T47D (cell line): ENCODE measurements at regions not wholly inside any gene's neighbourhood (a gene's known extent, or its start where the extent isn't known, plus 50 kb on each side); places are given as distances from the start of the nearest gene placed in this dataset.
"Not testable (repeated sequence)": the region's sequence is repeated elsewhere in the genome, so short reads cannot be mapped to it uniquely, and the experiment has no call there.

ENCODE experiments used
- DNase-seq, 2 experiments: peaks; one replicate each; pipeline versions ENCODE4 v3.0.0 to v3.0.0-alpha.2; 2011 to 2012; ENCODE audit warnings: low read depth in 1 of 2, low spot score in 1 of 2
- JUND ChIP-seq: IDR thresholded peaks from 2 replicates; pipeline ENCODE4 v1.6.1; 2012; ENCODE audit warnings: low read depth
- in situ Hi-C: cut with HindIII; loops from 2 replicates; pipeline ENCODE4 v1.10.0; 2016; ENCODE audit warnings: low sequenced_read_pairs, low pct_unique_long_range_greater_than_20kb

DNA sequence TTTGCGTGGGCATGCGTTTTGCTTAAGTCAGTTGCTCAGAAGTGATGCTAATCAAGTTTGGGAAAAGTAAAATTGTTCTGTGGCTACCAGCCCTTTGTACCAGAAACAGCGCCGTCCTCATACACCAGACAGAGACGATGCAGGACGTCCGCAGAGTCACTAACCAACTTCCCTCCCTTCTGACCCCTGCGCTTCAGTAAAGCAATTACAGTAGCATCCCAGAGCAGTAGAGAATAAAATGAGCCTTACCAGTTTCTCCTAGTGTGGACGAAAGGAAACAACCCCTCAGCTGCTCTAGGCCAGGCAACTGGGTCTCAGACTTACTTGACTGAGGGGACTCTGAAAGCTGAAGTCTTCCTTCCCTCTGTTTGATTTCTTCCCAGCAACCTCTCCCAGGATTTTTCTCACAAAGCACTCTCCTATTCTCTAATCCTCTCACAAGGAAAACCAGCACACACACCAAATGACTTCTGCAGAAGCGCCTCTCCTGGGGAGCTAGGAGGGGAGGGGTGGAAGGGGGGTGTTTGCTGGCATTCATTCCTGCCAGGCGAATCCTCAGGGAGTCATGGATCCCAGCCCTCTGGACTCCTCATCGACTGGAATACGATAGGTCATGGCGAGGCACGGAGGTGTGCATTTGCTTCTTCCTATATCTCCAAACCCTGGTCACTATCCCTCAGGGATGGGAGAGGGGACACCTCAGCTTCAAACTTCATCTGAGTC is 56.0 kb upstream of the MID1 start:
- DNase-seq, result no peak
- in situ Hi-C loops, result no loop called here
- no peak for TF ChIP-seq JUND

DNA sequence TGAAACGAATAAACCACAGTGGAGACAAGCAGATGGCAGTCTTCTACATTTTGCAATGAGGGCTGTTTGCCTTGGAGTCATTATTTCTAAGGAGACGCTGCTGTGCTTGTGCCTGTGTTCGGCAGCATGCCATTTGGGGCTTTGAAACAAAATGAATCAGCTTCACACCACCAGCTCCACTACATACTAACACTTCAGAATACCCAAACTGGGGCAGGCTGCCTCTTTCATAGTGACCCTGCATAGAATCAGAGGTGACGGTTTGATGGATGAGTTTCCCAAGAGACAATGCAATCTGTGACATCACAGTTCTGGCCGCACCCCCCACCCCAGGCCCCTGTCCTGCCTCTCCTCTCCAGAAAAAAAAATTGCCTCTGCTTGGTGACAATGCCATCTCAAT is 57.1 kb upstream of the MID1 start:
- in situ Hi-C loops, result no loop called here
- DNase-seq, result no peak

DNA sequence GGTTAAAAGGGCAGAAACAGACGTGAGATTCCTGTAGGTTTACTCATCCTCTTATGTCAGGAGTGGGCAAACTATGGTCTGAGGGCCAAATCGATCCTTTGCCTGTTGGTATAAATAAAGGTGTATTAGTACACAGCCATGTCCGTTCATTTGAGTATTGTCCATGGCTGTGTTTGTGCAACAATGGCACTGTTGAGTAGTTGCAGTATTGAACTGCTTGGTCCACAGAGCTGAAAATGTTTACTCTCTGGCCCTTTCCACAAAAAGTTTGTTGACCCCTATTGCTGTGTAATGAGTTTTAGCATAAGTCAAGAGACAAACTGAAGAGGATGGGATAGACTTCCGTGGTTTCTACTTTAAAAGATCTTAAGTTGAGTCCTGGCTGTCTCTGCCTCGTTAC is 59.0 kb upstream of the MID1 start:
- no peak for TF ChIP-seq JUND
- in situ Hi-C loops, result no loop called here
- DNase-seq, result no peak

More for the DNA sequence above, 57.1 kb upstream of the MID1 start:
- TF ChIP-seq JUND, result no peak

DNA sequence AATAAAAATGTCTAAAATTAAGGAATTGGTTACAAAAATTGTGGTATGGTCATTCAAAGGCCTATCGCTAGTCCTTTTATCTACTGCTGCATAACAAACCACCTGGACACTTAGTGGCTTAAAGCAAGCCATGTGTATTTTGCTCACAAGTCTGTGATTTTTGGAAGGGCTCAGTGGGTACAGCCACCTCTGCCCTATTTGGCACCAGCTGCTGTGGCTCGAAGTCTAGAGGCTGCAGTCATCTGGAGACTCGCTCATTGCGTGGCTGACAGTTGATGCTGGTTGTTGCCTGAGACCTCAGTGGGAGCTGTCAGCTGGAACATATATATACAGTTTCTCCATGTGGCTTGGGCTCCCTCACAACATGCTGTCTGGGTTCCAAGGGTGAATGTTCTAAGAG is 60.8 kb upstream of the MID1 start:
- DNase-seq, result no peak
- in situ Hi-C loops, result no loop called here
- no peak for TF ChIP-seq JUND

DNA sequence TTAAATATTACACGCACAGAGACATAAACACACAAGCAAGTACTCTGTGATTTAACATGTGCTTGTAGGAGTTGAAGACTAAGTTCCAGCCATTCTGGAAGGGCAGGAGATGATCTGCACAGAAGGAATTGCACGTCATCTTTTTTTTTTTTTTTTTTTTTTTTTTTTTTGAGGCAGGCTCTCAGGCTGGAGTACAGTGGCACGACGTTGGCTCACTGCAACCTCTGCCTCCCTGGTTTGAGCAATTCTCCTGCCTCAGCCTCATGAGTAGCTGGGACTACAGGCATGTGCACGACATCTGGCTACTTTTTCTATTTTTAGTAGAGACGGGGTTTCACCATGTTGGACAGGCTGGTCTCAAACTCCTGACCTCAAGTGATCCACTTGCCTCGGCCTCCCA is 63.2 kb upstream of the MID1 start:
- in situ Hi-C loops, DNase-seq: not testable (repeated sequence)

DNA sequence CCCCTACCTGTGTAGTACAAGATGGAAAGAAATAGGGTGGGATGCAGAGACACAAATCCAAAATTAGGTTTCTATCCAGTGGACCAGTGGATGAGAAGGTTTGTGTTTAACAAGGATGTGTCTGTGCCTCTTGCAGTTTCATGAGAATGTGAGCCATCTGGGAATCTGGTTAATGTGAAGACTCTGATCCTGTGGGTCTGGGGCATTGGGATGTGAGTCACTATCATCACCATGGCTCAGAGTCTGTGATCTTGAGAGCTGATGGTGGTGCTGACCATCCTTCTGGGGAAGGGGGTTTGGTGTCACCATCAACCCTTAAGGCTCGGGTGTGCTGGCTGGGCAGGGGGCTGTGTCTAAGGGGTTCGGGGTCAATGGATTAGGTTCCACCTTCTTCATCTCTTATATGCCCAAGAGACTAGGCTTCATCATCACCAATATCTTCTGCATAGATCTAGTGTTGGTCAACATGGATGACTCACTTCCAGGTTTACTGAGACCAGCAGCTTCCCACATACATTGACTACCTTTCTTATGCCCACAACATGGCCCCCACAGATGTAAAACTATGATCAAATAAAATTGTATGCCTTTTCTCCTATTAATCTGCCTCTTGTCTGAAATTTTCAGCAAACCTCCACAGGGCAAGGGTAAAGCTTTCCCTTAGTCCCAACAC is 65.7 kb upstream of the MID1 start:
- TF ChIP-seq JUND, result no peak
- in situ Hi-C loops, result no loop called here
- DNase-seq, result peak in 1 of 2 experiments; percentile 25

DNA sequence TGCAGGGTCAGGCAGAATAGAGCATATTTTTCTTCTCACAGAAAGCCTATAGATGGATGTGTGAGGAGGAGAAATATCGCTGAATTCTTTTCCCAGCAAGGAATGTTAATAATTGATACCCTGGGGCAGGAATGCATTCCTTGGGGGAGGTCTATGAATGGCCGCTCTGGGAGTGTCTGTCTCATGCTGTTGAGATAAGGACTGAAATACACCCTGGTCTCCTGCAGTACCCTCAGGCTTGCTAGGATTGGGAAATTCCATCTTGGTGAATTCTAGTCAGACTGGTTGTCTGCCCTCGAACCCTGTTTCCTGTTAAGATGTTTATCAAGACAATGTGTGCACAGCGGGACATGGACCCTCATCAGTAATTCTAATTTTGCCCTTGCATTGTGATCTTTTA is 71.4 kb upstream of the MID1 start:
- in situ Hi-C loops, result not testable (repeated sequence)
- peak in 1 of 2 experiments; percentile 15 for DNase-seq

DNA sequence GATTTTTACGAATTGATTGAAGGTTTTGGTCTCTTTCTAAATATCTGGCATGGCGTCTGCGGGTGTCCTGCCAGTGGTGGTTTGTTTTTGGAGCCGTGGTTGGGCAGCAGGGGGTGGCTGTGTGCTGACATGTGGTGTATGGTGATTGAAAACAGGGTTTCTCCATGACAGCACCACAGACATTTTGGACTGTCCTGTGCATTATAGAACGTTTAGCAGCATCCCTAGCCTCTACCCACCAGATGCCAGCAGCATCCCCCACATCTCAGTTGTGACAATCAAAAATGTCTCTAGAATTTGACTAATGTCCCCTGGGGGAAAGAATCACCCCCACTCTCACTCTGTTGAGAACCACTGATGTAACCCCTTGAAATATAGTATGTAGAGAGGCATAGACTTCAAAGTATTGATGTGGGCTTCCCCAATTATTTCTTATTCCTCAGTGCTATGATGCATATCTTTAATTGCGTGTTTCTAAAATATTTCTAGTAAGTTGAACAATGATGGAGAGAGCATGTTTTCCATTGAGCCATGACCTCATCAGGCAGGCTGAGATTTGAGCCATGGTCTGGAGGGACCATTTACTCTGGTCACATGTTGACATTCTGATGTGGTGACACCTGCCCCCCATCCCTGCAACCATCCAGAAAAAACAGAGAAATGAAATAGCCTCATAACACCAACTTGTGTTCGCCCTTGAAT is 77.4 kb upstream of the MID1 start:
- no peak for TF ChIP-seq JUND
- in situ Hi-C loops, result no loop called here
- DNase-seq, result no peak

DNA sequence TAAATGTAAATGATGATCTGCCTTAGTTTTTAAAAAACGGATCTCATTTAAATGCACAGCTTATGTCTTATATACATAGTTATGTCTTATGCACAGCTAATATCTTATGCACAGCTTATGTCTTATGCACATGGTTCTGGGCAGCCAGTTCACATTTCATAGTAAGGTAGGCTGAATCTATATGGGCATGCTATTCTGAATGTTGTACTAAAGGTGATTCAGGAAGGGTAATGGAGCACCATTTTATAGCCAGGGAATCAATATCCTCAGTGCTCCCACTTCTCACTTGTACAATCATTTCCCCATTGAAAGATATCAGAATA is 77.9 kb upstream of the MID1 start:
- TF ChIP-seq JUND, result no peak
- in situ Hi-C loops, result no loop called here
- no peak for DNase-seq

DNA sequence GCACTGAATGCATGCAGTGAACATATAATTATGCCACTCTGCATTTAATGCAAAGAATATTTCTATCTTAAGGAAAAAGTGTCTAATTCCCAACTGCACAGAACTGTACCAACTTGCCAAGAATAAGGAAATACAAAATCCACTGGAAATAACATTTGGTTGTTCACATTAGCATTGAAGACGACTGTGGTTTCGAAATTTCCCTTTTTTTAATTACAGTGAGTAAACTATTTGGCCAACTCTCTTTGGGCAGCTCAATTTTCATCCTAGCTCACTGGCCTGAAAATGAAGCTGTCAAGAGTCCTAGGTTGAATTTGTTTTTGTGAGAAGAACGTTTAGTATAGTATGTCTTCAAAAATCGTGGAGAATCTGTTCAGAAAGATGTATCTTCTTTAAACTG is 81.6 kb upstream of the MID1 start:
- in situ Hi-C loops, result no loop called here
- no peak for TF ChIP-seq JUND
- DNase-seq, result no peak

DNA sequence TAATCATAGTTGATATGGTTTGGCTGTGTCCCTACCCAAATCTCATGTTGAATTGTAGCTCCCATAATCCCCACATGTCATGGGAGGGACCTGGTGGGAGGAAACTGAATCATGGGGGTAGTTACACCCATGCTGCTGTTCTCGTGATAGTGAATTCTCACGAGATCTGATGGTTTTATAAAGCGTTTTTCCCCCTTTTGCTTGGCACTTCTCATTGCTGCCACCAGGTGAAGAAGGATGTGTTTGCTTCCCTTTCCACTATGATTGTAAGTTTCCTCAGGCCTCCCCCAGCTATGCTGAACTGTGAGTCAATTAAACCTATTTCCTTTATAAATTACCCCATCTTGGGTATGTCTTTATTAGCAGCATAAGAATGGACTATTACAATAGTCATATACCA is 86.0 kb upstream of the MID1 start:
- in situ Hi-C loops, result not testable (repeated sequence)

DNA sequence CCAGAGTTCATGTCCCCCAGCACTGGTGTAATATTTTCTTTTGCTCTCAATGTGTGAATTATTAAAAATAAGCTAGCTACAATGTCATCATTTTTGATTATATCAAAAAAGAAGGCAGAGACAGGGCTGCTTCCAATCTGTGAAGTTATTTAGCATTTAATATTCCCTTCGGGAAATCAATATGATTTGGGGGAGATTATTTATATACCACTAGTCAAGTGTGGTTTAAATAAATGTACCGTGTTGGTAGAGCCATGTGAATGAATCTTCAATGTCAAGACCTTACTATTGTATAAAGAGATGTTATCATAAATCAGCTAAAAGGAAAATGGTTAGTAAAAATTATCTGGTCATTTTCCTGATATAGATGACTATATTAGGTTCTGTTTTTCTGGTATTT is 87.4 kb upstream of the MID1 start:
- DNase-seq, result no peak
- TF ChIP-seq JUND, result no peak
- in situ Hi-C loops, result no loop called here

More for the DNA sequence above, 86.0 kb upstream of the MID1 start:
- not testable (repeated sequence) for DNase-seq

DNA sequence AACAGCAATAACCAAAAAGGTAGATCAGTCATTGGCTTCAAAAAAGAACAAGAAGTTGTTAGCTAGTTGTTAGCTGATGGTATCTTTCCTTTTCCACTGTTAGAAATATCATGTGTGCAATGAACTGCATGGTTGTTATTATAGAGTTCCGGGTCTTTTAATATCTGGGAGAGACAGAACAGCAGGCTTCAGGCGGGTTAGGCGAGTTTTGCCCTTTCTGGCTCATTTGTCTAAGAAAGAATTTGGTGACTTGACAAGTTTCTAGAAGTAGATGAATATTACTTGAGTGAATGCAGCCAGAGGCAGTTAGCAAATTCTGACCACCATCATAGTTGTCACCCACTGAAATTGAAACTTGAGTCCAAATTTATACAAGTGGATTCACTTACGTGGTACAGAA is 88.9 kb upstream of the MID1 start:
- in situ Hi-C loops, result no loop called here
- TF ChIP-seq JUND, result no peak
- DNase-seq, result peak in 1 of 2 experiments; percentile 13
